Omental fat pad (tissue), 3 donors: ENCODE measurements at regions not wholly inside any gene's neighbourhood (a gene's known extent, or its start where the extent isn't known, plus 50 kb on each side); places are given as distances from the start of the nearest gene placed in this dataset.

Experiments used
- ATAC-seq: fragments of 150-250 bp; one replicate; pipeline ENCODE4 v1.9.1; 2016; ENCODE audit warnings: mild to moderate bottlenecking, moderate library complexity; ENCODE audit not compliant: low FRiP score
- DNase-seq: peaks from one replicate; pipeline ENCODE4 v3.0.0-alpha.2; 2019; ENCODE audit warnings: low spot score
- TF ChIP-seq, protein P1 (sequence below), 3 donors: fragments of 450-650 bp; IDR thresholded peaks; one replicate each; pipeline ENCODE4 v1.5.1; 2016 to 2017; ENCODE audit warnings: antibody characterized with exemption in 3 of 3, mild to moderate bottlenecking in 3 of 3, moderate library complexity in 2 of 3

DNA sequence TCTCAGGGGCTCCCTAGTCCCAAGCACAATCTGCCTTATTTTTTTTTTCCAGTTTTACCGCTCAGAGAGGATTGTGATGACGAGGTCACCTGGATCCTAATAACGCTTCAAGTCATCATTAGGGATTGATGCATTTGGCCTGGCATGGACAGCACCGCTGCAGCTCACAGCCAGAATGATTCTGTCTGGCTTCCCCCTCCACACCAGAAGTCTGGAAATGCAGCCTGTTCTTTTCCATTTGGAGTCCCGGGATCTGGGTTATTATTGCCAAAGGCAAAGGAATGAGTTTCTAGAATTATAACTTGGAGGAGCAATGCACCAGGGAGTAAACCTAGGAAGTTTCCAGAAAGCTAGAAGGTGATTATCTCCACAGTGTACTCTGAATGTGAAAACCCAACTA, 81.1 kb upstream of the TAF1B start:
- ATAC-seq = no peak
- TF ChIP-seq, protein P1, sequence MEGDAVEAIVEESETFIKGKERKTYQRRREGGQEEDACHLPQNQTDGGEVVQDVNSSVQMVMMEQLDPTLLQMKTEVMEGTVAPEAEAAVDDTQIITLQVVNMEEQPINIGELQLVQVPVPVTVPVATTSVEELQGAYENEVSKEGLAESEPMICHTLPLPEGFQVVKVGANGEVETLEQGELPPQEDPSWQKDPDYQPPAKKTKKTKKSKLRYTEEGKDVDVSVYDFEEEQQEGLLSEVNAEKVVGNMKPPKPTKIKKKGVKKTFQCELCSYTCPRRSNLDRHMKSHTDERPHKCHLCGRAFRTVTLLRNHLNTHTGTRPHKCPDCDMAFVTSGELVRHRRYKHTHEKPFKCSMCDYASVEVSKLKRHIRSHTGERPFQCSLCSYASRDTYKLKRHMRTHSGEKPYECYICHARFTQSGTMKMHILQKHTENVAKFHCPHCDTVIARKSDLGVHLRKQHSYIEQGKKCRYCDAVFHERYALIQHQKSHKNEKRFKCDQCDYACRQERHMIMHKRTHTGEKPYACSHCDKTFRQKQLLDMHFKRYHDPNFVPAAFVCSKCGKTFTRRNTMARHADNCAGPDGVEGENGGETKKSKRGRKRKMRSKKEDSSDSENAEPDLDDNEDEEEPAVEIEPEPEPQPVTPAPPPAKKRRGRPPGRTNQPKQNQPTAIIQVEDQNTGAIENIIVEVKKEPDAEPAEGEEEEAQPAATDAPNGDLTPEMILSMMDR (IDR thresholded peaks at IDR 0.05) = no peak
- no peak for DNase-seq

DNA sequence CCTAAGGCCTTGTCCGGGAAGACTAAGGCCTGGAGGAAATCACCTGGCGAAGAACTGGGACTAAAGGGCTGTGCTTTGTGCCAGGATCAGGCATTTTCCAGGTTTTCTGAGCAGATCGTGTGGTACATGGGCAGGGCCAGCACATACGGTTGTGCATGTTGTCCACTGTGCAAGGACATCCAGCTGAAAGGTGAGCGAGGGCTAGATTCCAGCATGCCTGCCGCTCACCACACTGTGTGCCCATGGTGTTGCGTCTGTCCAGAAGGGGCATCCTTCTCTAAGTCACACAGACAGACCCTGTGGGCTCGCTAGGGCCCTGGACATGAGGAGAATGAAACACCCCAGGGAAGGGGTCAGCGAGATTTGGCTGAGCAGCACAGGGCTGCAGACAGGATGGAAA, 80.3 kb upstream of the TAF1B start:
- no peak for ATAC-seq
- TF ChIP-seq, protein P1 (IDR thresholded peaks at IDR 0.05) = no peak
- no peak for DNase-seq

DNA sequence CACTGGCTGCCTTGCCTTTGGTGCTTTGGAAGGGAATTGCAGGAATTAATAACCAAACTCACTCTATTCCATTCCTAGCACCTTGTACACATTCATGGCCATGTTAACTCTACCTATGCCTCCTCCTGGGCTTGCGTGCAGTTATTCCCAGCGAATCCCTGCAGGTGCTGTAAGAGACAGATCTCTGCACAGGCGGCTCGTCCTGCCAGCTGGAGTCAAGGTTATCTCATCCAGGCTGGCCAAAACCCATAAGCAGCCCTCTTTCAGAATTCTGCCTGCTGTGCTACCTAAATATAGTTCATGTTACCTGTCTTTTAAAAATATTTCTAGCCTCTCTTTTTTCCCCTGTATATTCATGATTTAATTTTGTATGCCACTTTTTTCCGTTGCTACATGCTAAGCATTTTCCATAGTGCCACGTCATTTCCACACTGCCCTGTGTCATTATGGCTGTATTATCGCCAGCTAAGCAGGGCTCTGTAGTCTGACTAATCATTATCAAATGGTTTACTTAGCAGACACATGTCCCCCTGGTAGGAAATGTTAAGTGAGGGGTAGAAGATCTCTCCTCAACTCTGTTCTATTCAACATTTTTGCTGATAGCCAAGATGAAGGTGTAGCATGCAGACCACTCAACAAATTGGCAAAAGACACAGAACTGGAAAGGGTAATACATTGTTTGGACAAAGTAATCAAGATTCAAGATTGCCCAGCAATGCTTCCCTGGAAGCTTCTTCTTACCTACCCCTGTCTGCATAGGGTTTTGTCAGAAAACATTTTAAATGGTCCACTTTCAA, 79.7 kb upstream of the TAF1B start:
- ATAC-seq = no peak
- DNase-seq = no peak
- TF ChIP-seq, protein P1 (IDR thresholded peaks at IDR 0.05) = no peak

DNA sequence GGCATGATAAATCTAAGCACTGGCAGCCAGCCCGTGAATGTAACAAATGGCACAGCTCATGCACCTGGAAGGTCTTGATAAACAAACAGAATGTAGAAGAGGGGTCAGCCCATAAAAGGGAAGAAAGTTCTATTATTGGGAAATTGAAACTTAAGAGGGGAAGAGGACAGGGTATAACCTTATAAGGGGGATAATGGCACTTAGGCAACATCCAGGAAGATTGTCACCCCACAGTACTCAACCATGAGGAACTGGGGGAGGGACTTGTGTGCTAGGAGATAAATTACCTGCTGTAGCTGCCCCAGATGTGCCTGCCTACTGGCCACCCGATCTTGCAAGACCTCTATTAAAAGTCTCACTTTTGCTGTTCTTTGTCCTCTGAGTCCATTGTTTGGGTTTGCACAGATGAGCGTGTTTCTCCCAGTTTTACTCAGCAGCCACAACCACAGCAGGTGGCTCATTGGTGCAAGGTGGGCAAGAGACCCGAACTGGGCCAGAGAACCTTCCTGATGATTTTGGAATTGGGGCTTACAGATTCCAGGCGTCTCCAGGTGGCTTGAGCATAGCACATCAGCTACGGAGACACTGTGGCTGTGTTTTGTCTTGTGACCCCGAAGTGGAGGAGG, 79.0 kb upstream of the TAF1B start:
- TF ChIP-seq, protein P1 (IDR thresholded peaks at IDR 0.05) = no peak
- no peak for DNase-seq
- ATAC-seq = no peak

DNA sequence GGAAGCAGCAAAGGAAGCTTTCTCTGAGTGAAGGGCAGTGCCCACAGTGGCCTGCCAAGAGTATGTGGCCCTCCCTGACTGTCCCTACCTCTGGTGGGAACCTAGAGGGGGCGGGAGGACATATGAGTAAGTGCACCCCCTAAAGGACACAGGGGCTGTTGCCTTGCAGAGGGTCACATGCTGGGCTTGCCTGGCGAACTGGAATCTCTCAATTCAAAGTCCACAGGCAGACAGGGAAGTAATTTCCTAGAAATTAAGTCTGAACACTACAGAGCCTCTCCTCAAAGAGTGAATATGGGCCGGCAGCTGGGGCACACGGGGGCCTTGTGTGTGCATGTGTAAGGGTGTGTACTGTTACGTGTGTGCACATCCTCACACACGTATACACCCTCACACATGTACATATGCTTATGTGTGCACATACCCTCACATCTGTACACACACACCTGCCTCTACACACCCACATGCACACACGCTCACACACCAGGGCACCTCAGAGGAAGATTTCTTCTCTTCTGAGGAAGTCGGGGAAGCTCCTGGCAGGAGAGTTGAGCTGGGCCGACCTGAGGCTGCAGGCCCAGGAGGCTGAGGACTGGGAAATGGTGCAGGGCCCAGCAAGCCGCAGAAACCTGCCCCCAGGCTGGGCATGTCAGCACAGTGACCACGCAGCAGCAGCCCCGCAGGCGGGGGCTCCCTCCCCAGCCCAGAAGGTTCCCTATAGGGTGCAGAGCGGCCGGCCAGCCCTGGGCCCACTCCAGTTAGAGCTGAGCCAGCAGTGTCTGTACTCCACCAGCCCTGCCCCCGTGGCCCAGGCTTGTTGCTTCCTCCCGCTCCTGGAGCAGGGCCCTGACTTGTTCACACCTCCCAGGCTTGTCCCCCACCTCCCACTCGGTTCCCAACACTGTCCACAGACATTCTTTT, 77.4 kb upstream of the TAF1B start:
- TF ChIP-seq, protein P1 (IDR thresholded peaks at IDR 0.05) = no peak
- DNase-seq (no peak), ATAC-seq (no peak)

DNA sequence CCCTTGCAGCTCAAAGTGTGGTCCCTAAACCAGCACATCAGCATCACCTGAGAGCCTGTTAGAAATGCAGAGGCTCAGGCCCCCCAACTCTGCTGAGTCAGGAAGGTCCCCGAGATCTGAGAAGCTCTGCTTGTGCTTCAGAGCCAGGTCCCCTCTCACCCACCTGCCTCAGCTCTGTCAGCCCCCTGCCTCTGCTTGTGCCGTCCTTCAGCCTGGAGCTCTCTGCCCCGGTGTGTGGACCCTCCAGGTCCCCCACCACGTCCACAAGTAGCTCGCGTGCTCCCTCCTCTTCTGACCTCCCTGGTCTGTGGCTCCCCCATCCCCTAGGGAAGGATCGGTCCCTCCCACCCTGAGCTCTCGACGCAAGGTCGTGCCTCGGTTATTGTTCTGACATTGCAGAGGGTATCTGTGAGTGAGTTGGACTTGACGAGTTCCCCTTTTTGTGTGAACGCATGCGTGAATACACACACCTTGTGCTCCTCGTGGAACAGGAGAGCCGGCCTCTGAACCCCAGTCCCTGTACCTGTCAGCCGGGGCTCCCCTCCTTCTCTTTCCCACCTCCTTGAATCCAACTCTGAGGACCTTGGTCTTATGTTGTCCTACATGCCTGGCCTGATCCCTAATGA, 75.5 kb upstream of the TAF1B start:
- DNase-seq = no peak
- TF ChIP-seq, protein P1 (IDR thresholded peaks at IDR 0.05) = no peak
- ATAC-seq = no peak
